Testis (tissue), 2 donors: ENCODE measurements at regions not wholly inside any gene's neighbourhood (a gene's known extent, or its start where the extent isn't known, plus 50 kb on each side); places are given as distances from the start of the nearest gene placed in this dataset.

Experiments
- POLR2A ChIP-seq: fragments of 450-650 bp; IDR thresholded peaks from one replicate; pipeline ENCODE4 v1.6.1; 2017; ENCODE audit warnings: antibody characterized with exemption, mild to moderate bottlenecking, moderate library complexity
- TF ChIP-seq, protein P1 (sequence below), 3 experiments: fragments of 450-650 bp in 2 of 3; fragments of 200-600 bp in 1 of 3; sonication (generic) in 1 of 3; IDR thresholded peaks; one replicate each; pipeline ENCODE4 v1.5.1; 2016 to 2019; ENCODE audit warnings: antibody characterized with exemption in 3 of 3, mild to moderate bottlenecking in 2 of 3, moderate library complexity in 1 of 3

DNA sequence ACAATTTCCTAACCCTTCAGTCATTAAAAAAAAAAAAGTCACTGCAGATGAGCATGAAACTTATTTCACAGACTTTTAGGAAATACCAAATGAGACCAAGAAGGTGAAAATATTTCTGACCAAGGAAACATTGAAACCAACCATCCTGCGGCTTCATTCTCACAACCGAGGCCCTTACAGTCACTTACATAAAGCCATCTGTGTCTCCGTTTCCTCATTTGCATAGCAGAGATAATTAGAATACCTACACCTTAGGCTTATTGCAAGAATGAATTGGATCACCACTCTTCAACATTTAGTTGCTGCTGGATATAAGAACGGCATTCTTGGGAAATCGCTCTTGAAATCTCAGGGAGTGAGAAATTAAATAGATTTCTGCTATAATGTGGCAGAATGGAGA lies 356.2 kb downstream of the HS3ST1 start:
- TF ChIP-seq, protein P1, sequence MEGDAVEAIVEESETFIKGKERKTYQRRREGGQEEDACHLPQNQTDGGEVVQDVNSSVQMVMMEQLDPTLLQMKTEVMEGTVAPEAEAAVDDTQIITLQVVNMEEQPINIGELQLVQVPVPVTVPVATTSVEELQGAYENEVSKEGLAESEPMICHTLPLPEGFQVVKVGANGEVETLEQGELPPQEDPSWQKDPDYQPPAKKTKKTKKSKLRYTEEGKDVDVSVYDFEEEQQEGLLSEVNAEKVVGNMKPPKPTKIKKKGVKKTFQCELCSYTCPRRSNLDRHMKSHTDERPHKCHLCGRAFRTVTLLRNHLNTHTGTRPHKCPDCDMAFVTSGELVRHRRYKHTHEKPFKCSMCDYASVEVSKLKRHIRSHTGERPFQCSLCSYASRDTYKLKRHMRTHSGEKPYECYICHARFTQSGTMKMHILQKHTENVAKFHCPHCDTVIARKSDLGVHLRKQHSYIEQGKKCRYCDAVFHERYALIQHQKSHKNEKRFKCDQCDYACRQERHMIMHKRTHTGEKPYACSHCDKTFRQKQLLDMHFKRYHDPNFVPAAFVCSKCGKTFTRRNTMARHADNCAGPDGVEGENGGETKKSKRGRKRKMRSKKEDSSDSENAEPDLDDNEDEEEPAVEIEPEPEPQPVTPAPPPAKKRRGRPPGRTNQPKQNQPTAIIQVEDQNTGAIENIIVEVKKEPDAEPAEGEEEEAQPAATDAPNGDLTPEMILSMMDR (IDR thresholded peaks at IDR 0.05), result no peak
- TF ChIP-seq POLR2A, result no peak
